ENCODE measurements at regions not wholly inside any gene's neighbourhood (a gene's known extent, or its start where the extent isn't known, plus 50 kb on each side); places are given as distances from the start of the nearest gene placed in this dataset.

DNA sequence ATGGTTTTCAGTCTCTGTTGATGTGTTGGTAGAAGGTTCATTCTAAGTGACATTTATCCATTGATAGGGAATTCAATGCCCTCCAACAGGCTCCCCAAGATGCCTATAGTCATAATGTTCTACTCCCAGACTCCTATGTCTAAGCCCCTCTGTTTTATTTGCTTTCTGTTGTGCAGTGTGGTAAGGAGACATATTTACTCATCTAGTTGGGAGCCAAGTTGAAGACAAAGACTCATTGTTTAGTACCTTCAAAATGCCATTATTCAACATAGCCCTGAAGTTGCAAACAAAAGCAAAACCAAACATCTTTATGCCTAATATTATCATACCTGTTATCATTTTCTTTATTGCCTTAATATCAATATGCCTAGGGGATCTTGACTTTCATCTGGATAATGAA, 302.1 kb downstream of the RMST start:
- POLR2A ChIA-PET: no interaction called here
- no peaks in the 10 kb centered on the region for H3K27me3 ChIP-seq (ENCODE audit: control insufficient read depth, insufficient read depth, low read length)
- H3K9me3 ChIP-seq (ENCODE audit: control insufficient read depth, insufficient read depth, low read length): peaks cover 12% of the 10 kb centered on the region
- CTCF ChIA-PET: no interaction called here
- no peak for DNase-seq (ENCODE audit: low read depth, low spot score)
- no peak overlapping the region for H3K4me3 ChIP-seq (ENCODE audit: low read depth, low read length)
- no peak overlapping the region for H3K27ac ChIP-seq (ENCODE audit: low read depth, low read length)
- TF ChIP-seq, protein P1, sequence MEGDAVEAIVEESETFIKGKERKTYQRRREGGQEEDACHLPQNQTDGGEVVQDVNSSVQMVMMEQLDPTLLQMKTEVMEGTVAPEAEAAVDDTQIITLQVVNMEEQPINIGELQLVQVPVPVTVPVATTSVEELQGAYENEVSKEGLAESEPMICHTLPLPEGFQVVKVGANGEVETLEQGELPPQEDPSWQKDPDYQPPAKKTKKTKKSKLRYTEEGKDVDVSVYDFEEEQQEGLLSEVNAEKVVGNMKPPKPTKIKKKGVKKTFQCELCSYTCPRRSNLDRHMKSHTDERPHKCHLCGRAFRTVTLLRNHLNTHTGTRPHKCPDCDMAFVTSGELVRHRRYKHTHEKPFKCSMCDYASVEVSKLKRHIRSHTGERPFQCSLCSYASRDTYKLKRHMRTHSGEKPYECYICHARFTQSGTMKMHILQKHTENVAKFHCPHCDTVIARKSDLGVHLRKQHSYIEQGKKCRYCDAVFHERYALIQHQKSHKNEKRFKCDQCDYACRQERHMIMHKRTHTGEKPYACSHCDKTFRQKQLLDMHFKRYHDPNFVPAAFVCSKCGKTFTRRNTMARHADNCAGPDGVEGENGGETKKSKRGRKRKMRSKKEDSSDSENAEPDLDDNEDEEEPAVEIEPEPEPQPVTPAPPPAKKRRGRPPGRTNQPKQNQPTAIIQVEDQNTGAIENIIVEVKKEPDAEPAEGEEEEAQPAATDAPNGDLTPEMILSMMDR (IDR thresholded peaks at IDR 0.05; ENCODE audit: low read depth, low read length): no peak

DNA sequence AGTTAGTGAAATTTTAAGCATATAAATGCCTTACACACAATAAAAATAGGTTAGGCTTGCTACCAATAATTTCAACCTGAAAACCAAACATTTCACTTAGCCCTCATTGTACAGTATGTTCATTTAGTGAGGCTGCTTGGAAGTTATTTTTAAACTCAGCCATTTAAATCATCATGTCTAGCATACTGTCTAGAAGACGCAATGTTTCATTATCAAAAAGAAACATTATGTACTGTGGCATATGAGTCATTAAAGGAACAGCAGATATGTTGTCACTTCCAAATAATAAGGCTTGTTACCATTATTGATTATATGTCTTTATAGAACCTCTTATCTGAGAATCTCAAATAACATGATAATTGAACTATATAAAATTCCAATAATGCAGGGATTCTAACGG, 304.7 kb downstream of the RMST start:
- H3K27ac ChIP-seq (ENCODE audit: low read depth, low read length): no peak overlapping the region
- no peak for DNase-seq (ENCODE audit: low read depth, low spot score)
- H3K9me3 ChIP-seq (ENCODE audit: control insufficient read depth, insufficient read depth, low read length): peaks cover 12% of the 10 kb centered on the region
- CTCF ChIA-PET: no interaction called here
- no peak overlapping the region for H3K4me3 ChIP-seq (ENCODE audit: low read depth, low read length)
- H3K27me3 ChIP-seq (ENCODE audit: control insufficient read depth, insufficient read depth, low read length): no peaks in the 10 kb centered on the region
- TF ChIP-seq, protein P1 (IDR thresholded peaks at IDR 0.05; ENCODE audit: low read depth, low read length): no peak
- POLR2A ChIA-PET: no interaction called here

DNA sequence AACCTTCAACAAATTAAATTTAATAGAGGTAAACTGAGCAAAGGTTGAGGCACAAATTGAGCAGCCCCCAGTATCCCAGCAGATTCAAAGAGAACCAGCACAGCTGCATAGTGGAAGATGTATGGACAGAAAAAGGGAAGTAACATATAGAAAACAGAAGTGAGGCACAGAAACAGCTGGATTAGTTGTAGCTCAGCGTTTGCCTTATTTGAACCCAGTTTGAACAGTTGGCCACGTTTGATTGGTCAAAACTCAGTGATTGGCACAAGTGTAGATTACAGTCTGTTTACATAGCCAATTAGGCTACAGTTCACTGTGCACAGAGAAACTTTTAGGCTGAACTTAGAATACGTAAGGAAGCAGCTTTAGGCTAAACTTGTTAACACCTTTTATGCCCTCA, 315.5 kb downstream of the RMST start:
- TF ChIP-seq, protein P1 (IDR thresholded peaks at IDR 0.05; ENCODE audit: low read depth, low read length): no peak
- POLR2A ChIA-PET: no interaction called here
- H3K9me3 ChIP-seq (ENCODE audit: control insufficient read depth, insufficient read depth, low read length): peaks cover 18% of the 10 kb centered on the region
- CTCF ChIA-PET: no interaction called here
- no peak overlapping the region for H3K4me3 ChIP-seq (ENCODE audit: low read depth, low read length)
- H3K27ac ChIP-seq (ENCODE audit: low read depth, low read length): no peak overlapping the region
- DNase-seq (ENCODE audit: low read depth, low spot score): no peak
- no peaks in the 10 kb centered on the region for H3K27me3 ChIP-seq (ENCODE audit: control insufficient read depth, insufficient read depth, low read length)

DNA sequence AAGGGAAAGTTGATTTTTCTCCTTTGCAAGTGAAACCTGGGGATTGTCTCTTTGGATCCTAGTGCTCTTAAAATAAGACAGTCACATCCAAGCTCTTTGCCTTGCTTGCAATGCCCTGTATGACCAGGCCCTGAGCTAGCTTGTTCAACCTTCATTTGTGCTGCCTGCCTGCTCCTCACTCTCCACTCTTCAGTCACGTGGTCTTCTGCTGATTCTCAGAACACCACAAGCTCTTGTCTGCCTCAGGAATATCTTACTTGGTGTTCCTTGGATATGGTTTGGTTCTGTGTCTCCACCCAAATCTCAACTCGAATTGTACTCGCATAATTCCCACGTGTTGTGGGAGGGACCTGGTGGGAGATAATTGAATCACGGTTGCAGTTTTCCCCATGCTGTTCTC, 318.7 kb downstream of the RMST start:
- TF ChIP-seq, protein P1 (IDR thresholded peaks at IDR 0.05; ENCODE audit: low read depth, low read length): no peak
- ChIA-PET CTCF (no interaction called here), POLR2A (no interaction called here)
- Histone ChIP-seq H3K27ac (ENCODE audit: low read depth, low read length) (no peak overlapping the region), H3K27me3 (ENCODE audit: control insufficient read depth, insufficient read depth, low read length) (no peaks in the 10 kb centered on the region), H3K4me3 (ENCODE audit: low read depth, low read length) (no peak overlapping the region), H3K9me3 (ENCODE audit: control insufficient read depth, insufficient read depth, low read length) (peaks cover 20% of the 10 kb centered on the region)
- DNase-seq (ENCODE audit: low read depth, low spot score): no peak

DNA sequence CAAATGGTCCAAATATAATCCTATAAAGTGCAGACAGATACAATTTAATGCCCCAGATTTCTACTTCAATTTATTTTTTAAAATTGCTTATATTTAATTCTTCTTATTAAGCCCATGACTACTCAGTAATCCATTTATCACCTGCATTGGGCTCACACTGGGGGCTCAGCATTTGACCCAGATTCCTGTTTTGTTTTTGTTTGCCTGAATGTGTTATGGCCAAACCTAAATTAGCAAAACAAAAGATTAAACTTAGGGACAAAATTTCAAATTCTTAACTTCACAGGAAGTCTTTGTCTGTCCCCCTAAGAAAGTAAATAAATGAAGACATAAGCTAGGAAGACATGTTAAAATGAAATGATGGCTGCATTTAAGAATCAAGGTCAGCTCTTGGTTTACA, 322.3 kb downstream of the RMST start:
- peaks cover 6% of the 10 kb centered on the region; the same call in 1 of the 2 replicates for H3K9me3 ChIP-seq (ENCODE audit: control insufficient read depth, insufficient read depth, low read length)
- no peak for DNase-seq (ENCODE audit: low read depth, low spot score)
- H3K27ac ChIP-seq (ENCODE audit: low read depth, low read length): no peak overlapping the region
- POLR2A ChIA-PET: no interaction called here
- no peak overlapping the region for H3K4me3 ChIP-seq (ENCODE audit: low read depth, low read length)
- no peaks in the 10 kb centered on the region for H3K27me3 ChIP-seq (ENCODE audit: control insufficient read depth, insufficient read depth, low read length)
- CTCF ChIA-PET: no interaction called here
- TF ChIP-seq, protein P1 (IDR thresholded peaks at IDR 0.05; ENCODE audit: low read depth, low read length): no peak

Data from AG04450 (cell line).